CD4-positive, alpha-beta T cell (primary cell): ENCODE measurements at regions not wholly inside any gene's neighbourhood (a gene's known extent, or its start where the extent isn't known, plus 50 kb on each side); places are given as distances from the start of the nearest gene placed in this dataset.

ENCODE experiments used
- ATAC-seq: fragments of 200-7000 bp; cut with Tn5 transposase; one replicate; pipeline ENCODE4 v1.10.0; 2022; ENCODE audit warnings: mild to moderate bottlenecking; ENCODE audit not compliant: poor library complexity
- CTCF ChIA-PET: fragments of 350-600 bp; sonication (Branson Sonifier 250); formaldehyde crosslinking; loops from one replicate; lab custom pipeline; 2021; ENCODE audit warnings: antibody characterized with exemption, inconsistent platforms; lab: Charles Lee
- POLR2A ChIA-PET: fragments of 350-600 bp; sonication (Branson Sonifier 250); formaldehyde crosslinking; loops from one replicate; lab custom pipeline; 2021; ENCODE audit warnings: antibody characterized with exemption, inconsistent platforms; lab: Charles Lee
- DNase-seq, 14 experiments: peaks; one replicate each; pipeline ENCODE4 v3.0.0-alpha.2; 2013 to 2020; ENCODE audit warnings: mixed read lengths in 2 of 14
- H3K27ac ChIP-seq, 2 donors: one replicate each; pipeline versions ENCODE4 v1.5.1 to v1.7.0; 2013; ENCODE audit warnings: low read length in 2 of 2, low read depth in 1 of 2, mild to moderate bottlenecking in 1 of 2
- H3K27me3 ChIP-seq, 2 experiments: 1 replicate in 1 of 2; 2 replicates in 1 of 2; pipeline versions ENCODE4 v1.6.1 to v1.7.0; 2013; ENCODE audit warnings: low read length in 2 of 2, control low read depth in 1 of 2, mild to moderate bottlenecking in 1 of 2, moderate library complexity in 1 of 2; ENCODE audit not compliant: insufficient read depth in 2 of 2, control insufficient read depth in 1 of 2
- H3K36me3 ChIP-seq: one replicate; pipeline ENCODE4 v1.6.1; 2013; ENCODE audit warnings: low read length, control low read depth; ENCODE audit not compliant: insufficient read depth
- H3K4me1 ChIP-seq: one replicate; pipeline ENCODE4 v1.6.1; 2013; ENCODE audit warnings: low read length, control low read depth; ENCODE audit not compliant: insufficient read depth
- H3K4me3 ChIP-seq: one replicate; pipeline ENCODE4 v1.5.1; 2013; ENCODE audit warnings: mild to moderate bottlenecking, low read length, moderate library complexity
- H3K9me3 ChIP-seq, 2 experiments: 1 replicate in 1 of 2; 2 replicates in 1 of 2; pipeline versions ENCODE4 v1.6.1 to v1.7.0; 2013; ENCODE audit warnings: low read length in 2 of 2, mild to moderate bottlenecking in 2 of 2, control low read depth in 1 of 2, moderate library complexity in 1 of 2; ENCODE audit not compliant: control insufficient read depth in 1 of 2, insufficient read depth in 1 of 2
- H3K27ac Mint-ChIP-seq: one replicate; pipeline ENCODE4 v1.8.0; 2020; ENCODE audit warnings: mixed read lengths
- H3K27me3 Mint-ChIP-seq: one replicate; pipeline ENCODE4 v1.8.0; 2021; ENCODE audit warnings: mixed read lengths
- H3K36me3 Mint-ChIP-seq: one replicate; pipeline ENCODE4 v1.8.0; 2021; ENCODE audit warnings: low read depth, mixed read lengths
- H3K4me1 Mint-ChIP-seq: one replicate; pipeline ENCODE4 v1.8.0; 2021; ENCODE audit warnings: low read depth, mixed read lengths
- H3K4me3 Mint-ChIP-seq: one replicate; pipeline ENCODE4 v1.8.0; 2020; ENCODE audit warnings: mild to moderate bottlenecking, mixed read lengths
- H3K9me3 Mint-ChIP-seq: one replicate; pipeline ENCODE4 v1.8.0; 2020; ENCODE audit warnings: mixed read lengths
- intact Hi-C, 2 experiments: fragments of 100-400 bp; cut with DNase I in 1 of 2; cut with micrococcal nuclease in 1 of 2; formaldehyde crosslinking; loops; one replicate each; pipeline versions ENCODE4 v1.15.1 to v1.9.0; 2023 to 2025; cut with DNase I, micrococcal nuclease
- TF ChIP-seq, protein P1 (sequence below): fragments of 200-600 bp; IDR thresholded peaks from one replicate; pipeline ENCODE4 v1.8.0; 2022; ENCODE audit warnings: antibody characterized with exemption, mild to moderate bottlenecking

DNA sequence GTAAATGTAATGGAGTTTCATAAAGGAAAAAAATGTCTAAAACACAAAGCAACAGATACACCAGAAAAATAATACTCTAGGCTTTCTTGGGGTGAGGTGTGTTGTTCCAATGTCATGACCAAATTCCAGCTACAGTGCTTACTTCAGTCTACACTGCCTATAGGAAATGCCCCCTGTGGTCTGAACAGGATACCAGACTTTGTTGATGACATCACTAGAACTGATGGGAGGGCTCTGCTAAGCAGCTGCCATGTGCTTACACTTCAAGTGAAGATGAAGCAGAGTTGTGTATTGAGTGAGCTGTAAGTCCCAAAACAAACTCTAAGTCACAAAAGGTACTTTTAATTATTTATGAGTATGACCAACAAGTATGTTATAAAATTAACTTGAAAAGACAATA, 456.1 kb upstream of the IL12A start:
- Histone ChIP-seq H3K36me3 (no peaks in the 10 kb centered on the region), H3K4me3 (no peak overlapping the region), H3K4me1 (no peaks in the 10 kb centered on the region), H3K27me3 (no peaks in the 10 kb centered on the region), H3K9me3 (no peaks in the 10 kb centered on the region), H3K27ac (no peak overlapping the region)
- Mint-ChIP-seq H3K9me3 (peaks cover 2% of the 10 kb centered on the region), H3K36me3 (no peaks in the 10 kb centered on the region), H3K27ac (no peak overlapping the region), H3K4me1 (no peaks in the 10 kb centered on the region), H3K4me3 (no peak overlapping the region), H3K27me3 (peaks cover 3% of the 10 kb centered on the region)
- TF ChIP-seq, protein P1, sequence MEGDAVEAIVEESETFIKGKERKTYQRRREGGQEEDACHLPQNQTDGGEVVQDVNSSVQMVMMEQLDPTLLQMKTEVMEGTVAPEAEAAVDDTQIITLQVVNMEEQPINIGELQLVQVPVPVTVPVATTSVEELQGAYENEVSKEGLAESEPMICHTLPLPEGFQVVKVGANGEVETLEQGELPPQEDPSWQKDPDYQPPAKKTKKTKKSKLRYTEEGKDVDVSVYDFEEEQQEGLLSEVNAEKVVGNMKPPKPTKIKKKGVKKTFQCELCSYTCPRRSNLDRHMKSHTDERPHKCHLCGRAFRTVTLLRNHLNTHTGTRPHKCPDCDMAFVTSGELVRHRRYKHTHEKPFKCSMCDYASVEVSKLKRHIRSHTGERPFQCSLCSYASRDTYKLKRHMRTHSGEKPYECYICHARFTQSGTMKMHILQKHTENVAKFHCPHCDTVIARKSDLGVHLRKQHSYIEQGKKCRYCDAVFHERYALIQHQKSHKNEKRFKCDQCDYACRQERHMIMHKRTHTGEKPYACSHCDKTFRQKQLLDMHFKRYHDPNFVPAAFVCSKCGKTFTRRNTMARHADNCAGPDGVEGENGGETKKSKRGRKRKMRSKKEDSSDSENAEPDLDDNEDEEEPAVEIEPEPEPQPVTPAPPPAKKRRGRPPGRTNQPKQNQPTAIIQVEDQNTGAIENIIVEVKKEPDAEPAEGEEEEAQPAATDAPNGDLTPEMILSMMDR: no peak
- ChIA-PET POLR2A (no interaction called here), CTCF (no interaction called here)
- no peak for DNase-seq
- ATAC-seq: no peak
- intact Hi-C loops: no loop called here

DNA sequence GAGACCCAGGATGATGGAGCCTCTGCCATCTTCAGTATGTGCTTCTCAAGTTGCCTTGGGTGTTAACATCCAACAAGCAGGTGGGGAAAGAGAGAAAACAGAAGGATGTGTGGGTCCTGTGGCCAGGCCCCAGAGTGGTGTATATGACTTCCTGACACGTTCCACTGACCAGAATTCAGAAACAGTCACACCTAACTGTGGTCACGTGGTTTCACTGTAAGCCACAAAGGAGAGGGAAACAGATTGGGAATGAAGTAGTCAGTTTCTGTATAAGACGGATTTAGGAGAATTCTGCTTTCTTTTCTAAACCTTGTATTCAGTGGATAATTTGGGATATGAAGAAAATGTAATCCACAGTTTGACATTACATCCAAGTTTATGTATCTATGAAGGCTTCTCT, 454.1 kb upstream of the IL12A start:
- POLR2A ChIA-PET: no interaction called here
- H3K27me3 ChIP-seq: no peaks in the 10 kb centered on the region
- Mint-ChIP-seq H3K9me3 (peaks cover 2% of the 10 kb centered on the region), H3K4me1 (no peaks in the 10 kb centered on the region), H3K27me3 (peaks cover 3% of the 10 kb centered on the region), H3K27ac (no peak overlapping the region), H3K4me3 (no peak overlapping the region), H3K36me3 (no peaks in the 10 kb centered on the region)
- no peak overlapping the region for H3K4me3 ChIP-seq
- intact Hi-C loops: no loop called here
- TF ChIP-seq, protein P1: no peak
- no peaks in the 10 kb centered on the region for H3K36me3 ChIP-seq
- no peak overlapping the region for H3K27ac ChIP-seq
- no peaks in the 10 kb centered on the region for H3K4me1 ChIP-seq
- ATAC-seq: no peak
- CTCF ChIA-PET: no interaction called here
- DNase-seq: no peak
- no peaks in the 10 kb centered on the region for H3K9me3 ChIP-seq

DNA sequence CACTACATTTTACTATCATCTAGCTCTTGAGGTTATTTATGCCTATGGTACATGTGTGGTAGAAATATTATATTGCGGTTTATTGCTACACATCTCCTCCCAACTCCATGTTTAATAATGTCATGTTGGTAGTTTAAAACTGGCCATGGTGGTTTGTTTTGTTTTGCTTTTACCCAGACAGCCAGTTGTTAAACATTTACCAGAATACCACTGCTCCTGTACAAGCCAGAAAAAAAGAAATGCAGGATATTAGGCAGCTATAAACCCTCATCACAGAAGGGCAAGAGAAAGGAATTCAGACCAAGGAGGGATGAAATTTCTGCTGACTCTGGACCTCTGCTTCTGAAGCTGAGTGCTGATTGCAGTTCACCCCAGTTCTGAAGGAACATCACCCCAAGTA, 451.8 kb upstream of the IL12A start:
- no peaks in the 10 kb centered on the region for H3K27me3 ChIP-seq
- H3K4me3 ChIP-seq: no peak overlapping the region
- Mint-ChIP-seq H3K4me3 (no peak overlapping the region), H3K4me1 (no peaks in the 10 kb centered on the region), H3K36me3 (no peaks in the 10 kb centered on the region), H3K27ac (no peak overlapping the region), H3K27me3 (peaks cover 3% of the 10 kb centered on the region), H3K9me3 (peaks cover 2% of the 10 kb centered on the region)
- no peaks in the 10 kb centered on the region for H3K36me3 ChIP-seq
- intact Hi-C loops: no loop called here
- H3K4me1 ChIP-seq: no peaks in the 10 kb centered on the region
- H3K9me3 ChIP-seq: no peaks in the 10 kb centered on the region
- ATAC-seq: no peak
- no peak overlapping the region for H3K27ac ChIP-seq
- ChIA-PET CTCF (no interaction called here), POLR2A (no interaction called here)
- no peak for DNase-seq
- TF ChIP-seq, protein P1: no peak
